Left renal cortex interstitium (tissue), 4 donors: ENCODE measurements at regions not wholly inside any gene's neighbourhood (a gene's known extent, or its start where the extent isn't known, plus 50 kb on each side); places are given as distances from the start of the nearest gene placed in this dataset.

ENCODE experiments used
- DNase-seq, 4 donors: peaks; one replicate each; pipeline ENCODE4 v3.0.0-alpha.2; 2013; ENCODE audit warnings: low read depth in 4 of 4, low spot score in 2 of 4, missing footprints in 1 of 4

DNA sequence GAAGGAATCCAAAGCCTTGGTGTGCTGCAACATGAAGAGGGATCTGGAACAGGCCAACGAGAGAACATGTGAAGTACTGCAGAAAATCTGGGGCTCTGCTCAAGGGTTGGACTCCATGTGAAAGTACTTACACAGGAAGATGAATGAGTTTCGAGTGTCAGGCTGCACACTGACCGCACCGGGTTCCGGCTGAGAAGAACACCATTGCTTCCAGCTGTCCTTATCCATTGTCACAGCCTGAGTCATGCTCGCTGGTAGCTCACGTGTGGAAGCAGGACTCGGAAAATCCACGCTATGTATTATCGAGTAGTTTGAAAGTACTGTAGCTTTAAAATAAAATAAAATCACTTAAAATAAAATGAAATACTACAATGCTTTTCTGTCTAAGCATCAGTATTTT lies 50.4 kb upstream of the TBL1X start:
- no peak for DNase-seq
